CD4-positive, alpha-beta T cell treated with Interleukin-2 at 100 ng/mL for 4 hours (primary cell): ENCODE measurements at regions not wholly inside any gene's neighbourhood (a gene's known extent, or its start where the extent isn't known, plus 50 kb on each side); places are given as distances from the start of the nearest gene placed in this dataset.

Source experiments
- DNase-seq: peaks from one replicate; pipeline ENCODE4 v3.0.0-alpha.2; 2020; ENCODE audit warnings: low spot score

DNA sequence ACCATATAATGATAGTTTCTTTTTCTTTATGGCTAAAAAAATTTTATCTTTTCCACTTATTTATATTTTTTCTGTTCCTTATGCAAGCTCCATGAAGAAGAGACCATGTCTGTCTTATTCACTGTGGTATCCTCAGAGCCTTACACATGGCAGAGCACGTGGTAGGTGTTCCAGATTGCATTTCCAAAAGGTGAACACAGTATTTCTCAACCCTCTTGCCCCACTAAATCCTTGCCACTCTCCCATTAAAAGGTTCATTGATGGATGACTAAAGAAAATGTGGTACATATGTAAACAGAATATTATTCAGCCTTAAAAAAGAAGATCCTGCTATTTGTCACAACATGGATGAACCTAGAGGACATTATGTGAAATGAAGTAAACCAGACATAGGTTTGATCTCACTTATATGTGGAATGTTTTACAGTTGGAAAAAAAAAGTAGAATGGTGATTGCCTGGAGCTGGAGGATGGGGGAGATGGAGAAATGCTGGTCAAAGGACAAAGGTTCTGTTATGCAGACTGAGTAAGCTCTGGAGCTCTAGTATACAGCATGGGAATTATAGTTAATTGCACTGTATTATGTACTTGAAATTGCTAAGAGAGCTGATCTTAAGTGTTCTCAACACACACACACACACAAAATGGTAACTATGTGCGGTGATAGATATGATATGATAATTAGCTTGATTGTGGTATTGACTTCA is 266.7 kb downstream of the CNTN3 start:
- no peak for DNase-seq

DNA sequence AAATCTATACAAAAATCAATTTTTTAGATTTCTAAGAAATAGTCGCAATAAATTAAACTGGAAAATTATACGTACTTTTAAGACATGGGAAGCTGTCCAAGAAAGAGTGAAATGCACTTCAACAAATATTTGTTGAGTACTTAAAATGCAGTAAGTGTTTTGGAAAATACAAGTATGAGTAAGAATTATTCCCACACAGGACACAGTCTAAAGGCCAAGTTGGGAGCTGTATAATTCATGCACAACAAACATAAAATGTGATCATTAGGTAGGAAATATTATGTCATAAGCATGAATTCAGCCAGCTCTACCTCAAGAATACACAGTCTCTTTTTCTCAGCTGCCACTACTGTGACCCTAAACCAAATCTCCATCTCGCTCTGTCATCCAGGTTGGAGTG is 267.6 kb downstream of the CNTN3 start:
- no peak for DNase-seq

DNA sequence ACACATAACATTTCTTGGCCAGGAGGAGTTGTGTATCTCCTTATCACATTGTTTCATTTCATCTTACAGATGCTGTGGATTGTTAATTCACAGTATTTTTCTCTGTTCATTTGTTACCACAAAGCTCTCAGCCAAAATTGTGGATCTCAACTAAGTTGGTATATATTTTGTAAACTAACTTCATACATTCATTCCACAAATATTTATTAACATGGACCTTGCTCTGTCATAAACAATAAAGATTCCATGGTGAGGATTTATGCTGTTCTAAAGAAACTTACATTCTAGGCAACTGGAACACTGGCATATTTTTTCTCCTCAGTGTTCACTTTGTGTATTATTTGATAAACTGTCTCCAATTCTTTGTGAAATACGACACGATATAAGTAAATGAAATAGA is 268.8 kb downstream of the CNTN3 start:
- DNase-seq: no peak

DNA sequence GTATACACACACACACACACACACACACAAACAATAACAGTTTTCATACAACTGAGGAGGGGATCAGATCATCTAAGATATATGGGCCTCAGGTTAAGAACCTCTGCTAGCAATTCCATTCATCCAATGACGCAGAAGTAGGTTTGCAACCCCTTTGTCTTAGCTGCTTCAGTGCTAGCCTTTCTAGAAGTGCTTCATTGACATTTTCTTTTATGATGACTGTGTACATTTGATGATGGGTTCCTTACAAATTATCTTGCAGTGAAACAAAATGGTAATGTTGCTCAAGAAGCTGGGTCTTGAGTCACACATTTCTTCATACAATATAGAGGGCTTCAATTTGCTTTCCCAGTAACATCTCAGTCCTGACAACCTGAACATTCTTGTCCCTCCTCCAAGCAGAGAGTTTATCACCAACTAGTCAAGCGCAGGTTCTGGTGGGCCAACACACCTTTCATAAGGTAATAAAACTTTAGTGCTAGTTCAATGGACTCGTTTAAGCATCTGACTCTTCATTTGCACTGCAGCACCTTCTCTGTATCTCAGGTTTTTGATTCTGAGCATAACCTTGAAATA is 269.5 kb downstream of the CNTN3 start:
- DNase-seq: no peak

DNA sequence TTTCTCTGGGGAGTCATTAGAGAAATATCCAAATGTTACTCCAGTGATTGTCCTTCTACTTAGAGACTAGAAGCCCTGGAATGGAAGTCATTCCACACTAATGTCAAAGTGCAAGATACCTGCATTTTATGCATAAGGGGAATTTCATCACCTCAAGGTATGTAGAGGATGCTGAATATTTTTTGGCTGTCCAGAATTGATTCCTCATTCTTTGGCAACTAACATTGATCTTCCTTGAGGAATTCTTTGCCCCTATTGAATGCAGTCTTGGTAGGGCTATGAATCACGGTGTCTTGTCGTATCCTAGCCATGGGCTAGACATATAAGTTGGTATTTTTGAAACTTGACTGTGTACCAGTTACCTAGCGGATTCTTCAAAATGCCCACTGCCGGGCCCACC is 271.1 kb downstream of the CNTN3 start:
- DNase-seq: no peak

DNA sequence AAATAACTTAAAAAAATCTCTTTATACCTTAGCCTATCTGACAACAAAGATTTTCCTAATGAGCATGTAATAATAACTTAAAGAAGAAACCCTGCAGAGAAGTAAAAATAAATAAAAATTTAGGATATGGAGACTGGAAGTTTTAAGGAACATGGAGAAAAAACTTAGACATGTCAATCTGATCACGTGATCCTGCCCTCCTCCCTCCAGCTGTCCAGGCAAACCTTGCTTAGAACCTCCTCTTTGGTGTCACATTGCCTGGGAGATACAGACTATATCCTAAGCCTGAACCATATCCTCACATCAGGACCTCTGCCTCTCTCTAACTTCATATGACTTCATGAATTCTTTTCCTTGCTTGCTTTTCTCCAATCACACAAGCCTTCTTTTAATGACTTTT is 275.5 kb downstream of the CNTN3 start:
- DNase-seq: no peak

DNA sequence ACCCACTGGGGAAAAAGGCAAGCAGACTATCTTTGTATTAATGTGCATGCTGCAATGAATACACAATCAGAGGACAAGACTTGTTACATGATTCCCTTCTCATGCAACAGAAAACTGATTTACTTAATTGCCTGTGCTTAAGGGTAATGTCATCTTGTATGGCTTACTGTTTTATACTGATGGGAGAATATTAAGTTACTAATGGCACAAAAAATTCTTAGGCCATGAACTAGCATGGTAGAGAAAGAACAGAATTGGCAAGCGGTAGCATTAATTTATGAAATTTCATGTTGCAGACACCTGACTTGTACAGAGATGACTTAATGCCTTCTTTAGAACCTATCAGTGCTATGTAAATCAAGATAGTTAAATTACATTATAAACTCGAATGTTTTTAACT is 282.3 kb downstream of the CNTN3 start:
- no peak for DNase-seq

DNA sequence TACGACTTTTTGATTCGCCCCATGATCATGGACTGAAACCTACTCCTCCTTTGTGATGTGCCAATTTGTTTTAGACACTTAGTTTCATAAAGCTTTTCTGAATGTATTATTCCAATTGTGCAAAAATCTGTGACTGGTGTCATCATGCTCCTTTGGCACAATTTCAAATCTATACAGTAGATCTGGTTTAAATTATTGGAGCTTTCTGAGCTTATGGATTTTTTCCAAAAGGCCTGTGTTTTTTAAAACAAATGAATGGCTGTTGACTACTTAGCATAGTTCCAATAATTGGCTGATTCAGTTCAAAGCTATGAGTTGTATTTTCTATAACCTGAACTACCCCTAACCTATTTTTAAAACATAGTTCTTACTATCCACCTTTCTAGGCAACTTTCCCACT is 282.7 kb downstream of the CNTN3 start:
- DNase-seq: no peak

DNA sequence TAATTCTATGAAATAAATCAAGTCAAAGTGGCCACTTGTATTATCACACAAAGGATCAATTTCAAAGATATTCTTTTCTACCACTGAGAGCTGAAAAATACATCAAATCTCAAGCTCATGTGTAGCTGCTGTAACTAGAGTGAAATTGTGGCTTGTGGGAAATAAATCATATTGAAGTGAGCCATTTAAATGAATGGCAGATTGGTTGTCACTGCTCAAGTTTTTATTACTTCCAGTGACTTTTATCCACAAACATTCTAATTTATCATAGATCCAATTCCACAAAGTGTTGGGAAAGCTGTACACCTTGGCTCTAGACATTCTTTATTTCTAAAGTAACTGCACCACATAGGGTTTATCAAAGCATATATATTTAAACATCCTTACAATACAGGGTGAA is 285.4 kb downstream of the CNTN3 start:
- DNase-seq: no peak

DNA sequence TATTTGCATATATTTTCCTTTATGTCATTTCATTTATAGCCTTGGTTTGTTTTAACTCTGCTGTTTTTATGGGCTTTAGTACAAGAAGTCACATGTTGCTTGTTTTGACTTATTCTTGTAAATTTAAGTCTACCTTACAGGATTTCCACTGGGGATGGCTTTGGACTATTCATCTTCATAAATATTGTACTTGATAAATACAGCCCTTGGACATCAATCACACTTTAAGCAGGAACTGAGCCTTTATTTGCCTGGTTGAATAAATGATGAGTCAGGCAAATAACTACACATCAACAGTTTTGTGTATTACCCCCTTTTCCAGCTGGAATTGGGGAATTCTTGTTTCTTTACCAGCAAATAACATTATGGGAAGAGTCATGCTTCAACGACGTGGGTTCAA is 286.0 kb downstream of the CNTN3 start:
- DNase-seq: no peak

DNA sequence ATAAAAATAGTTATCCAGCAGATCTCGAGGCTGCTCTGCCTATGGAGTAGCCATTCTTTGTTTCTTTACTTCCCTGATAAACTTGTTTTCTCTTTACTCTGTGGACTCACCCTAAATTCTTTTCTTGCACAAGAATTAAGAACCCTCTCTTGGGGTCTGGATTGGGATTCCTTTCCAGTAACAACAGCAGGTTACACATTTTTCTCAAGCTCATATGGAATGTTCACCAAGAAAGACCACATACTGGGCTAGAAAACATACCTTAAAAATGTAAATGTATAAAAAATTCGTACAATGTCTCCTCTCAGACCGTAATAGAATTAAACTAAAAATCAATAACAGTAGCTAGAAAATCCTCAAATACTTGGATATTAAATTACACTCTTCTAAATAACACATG is 299.2 kb downstream of the CNTN3 start:
- no peak for DNase-seq

DNA sequence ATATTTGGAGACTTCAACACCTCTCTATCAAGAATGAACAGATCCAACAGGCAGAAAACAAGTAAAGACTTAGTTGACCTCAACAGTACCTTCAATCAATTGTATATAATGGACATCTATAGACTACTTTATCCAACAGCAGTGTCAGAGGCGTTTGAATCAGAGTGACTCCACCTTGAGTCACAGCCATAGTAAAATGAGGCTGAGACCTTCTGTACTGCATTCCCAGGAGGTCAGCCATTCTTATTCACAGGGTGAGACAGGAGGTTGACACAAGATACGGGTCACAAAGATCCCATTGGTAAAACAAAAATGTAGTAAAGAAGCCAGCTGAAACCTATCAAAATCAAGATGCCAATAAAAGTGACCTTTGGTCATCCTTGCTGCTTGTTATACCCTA is 299.8 kb downstream of the CNTN3 start:
- no peak for DNase-seq

DNA sequence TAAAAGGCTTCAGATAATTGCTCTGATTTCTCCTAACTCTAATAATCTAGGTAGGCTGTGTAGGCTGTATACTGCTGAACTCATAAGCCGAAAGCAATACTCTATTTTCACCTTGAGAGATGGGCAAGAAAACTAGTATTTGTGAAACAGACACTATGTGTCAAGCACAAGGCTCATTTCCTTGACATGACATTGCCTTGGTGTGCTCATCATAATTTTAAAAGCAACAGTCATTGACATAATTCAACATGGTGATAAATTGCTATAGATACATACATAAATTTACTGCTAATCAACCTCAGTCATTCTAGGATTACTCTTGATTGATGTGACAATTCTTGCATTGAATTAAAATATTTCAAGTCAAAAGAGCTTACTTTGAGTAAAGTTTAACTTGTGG is 304.7 kb downstream of the CNTN3 start:
- DNase-seq: no peak

DNA sequence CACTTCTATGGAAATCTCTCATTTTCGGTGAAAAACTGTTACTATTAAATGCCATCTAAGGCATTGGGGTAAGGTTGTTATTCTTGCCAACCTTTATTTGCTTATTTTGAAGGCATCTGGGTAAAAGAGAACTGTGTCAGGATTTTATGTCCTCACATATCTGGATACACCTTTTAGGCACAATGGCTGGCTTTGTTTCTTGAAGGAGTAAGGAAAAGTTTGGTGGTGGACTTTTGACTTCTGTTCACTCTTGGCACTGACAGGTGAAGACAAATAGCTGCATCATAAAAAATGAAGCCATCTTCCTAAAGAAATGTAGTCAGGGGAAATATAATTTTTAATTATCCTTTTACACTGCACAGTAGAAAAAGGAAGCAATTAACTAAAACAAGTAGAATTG is 310.0 kb downstream of the CNTN3 start:
- DNase-seq: no peak

DNA sequence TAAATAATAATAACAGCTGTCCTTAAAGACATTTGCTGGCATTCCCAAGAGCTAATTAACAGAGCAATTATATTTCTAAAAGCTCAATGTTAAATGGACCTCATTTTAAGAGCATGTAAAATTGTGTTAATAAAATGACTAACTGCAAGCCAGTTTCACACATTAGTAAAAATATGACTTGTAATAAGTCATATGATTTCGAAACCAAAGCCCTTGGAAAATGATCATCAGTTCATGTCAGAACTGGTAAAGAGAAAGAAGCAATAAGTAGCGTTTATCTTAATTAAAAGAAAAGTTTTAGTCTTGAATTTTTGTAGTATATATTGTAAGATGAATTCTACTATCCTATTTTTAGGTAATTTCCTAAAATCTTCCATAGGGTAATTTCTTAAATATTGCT is 310.7 kb downstream of the CNTN3 start:
- DNase-seq: no peak

DNA sequence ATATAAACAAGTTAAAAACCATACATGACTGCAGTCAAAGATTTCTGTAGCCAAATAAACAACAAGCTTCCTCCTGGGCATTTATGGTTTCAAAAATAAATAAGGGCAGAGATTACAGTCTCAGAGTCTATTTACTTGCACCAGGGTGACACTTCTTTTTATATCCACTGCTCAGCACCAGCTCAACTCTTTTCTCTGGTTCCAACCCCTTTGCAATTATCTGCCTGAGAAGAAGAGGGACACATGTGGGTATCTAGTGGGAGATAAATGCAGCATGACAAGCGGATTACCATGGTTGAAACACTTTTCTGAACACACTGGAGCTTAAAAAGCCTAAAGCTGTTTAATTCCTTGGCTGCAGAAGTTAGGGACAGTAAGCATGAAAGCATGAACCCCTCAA is 311.5 kb downstream of the CNTN3 start:
- no peak for DNase-seq

DNA sequence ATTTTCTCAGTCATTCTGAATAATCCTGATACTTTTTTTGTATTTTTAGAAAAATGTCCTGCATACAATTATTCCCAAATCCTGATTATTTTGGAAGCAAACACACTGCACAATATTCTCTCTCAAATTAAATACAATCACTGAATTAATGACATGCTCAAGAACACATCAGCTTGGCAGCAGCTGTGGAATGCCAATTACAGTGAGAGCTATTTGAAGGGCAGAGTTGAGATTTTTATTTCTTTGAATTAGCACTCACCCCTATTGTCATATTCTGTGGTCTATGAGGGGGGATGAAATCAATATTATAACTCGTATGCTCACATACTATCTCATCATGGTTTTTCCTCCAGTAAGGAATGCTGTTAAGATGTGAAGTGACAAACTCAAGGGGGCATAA is 312.2 kb downstream of the CNTN3 start:
- DNase-seq: no peak

DNA sequence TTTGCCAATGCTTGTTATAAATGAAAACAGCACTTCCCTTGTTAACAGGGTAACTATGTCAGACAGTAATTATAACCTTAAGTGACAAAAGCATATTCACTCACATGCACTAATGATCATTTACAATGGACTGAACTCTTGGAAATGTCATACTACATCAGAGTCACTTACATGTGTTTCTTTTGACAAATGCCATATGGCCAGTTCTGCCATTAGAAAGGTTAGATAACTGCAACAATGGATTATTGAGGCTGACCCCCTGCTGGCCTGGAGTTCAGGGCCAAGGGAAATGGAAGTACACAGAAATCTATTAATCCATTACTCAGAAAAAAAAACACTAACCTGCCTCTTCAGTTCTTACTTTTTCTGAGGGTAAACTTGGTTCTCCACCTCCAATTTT is 313.4 kb downstream of the CNTN3 start:
- no peak for DNase-seq

DNA sequence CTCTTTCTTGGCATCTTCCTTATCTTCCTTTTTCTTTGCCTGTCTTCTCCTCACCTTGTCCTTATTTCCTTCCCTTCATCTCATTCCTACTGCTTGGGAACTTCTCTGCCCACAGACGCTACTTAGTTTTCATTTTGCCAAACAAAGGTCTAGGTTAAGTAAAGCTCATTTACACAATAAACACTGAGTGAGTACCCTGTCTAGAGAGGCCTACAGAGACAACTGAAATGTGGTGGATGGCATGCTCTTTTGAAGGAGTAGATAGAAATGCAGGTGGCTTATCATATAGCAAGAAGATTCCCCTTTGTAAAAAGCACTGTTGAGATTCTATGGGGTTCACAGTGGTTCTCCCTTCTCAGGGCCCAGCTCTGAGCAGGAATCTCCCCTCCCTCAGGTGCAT is 319.0 kb downstream of the CNTN3 start:
- no peak for DNase-seq

DNA sequence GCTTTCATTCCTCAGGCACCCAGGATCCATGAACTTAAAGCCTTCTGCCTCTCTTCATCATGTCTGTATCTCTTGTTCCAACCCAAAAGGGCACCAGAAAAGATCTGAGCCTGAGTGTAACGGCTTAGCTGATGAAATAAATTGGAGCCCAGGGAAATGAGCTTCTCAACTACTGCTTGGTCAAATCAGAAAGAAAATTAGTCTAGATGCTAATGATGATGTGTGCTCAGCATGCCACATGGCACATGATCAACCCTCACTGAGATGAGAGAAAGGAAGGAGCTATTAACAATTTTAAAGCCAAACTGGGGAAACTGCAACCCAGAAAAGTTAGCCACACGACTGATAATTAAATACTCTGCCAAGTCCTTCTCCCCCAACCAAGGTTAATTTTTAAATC is 325.7 kb downstream of the CNTN3 start:
- DNase-seq: no peak

DNA sequence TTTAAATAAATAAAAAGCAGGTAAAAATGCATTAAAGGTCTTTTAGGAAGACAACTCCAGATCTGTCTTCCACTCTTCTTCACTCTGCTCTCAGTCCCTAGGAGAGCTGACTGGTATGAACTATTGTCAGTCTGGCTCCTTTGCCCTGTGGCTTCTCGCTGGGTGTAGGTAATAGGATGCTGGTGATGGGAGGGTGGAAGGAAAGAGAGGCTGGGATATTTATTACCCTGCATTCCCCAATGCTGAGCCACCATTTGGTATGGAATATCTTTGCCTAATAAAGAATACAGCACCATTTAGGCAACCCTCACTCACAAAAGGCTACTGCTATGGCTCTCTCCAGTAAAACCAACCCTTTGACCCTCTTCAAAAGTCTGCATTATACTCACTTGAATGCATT is 326.9 kb downstream of the CNTN3 start:
- no peak for DNase-seq

DNA sequence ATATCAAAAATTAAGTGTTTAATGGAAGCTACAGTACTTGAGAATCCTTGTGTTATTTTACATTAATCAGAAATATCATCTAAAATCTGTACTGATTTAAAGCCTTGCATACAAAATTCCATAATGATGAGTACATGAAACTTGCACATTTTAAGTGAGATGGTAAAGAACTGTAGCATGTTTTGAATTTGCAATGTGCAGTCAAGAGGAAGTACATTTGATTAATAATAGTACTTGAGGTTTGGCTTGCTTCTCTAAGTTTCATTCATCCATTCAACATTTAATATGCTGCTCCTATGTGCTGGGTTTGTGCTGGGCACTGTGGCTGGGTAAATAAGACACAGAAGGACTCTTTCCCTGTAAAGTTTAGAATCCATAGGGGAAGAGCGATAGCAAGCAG is 332.3 kb downstream of the CNTN3 start:
- DNase-seq: no peak

DNA sequence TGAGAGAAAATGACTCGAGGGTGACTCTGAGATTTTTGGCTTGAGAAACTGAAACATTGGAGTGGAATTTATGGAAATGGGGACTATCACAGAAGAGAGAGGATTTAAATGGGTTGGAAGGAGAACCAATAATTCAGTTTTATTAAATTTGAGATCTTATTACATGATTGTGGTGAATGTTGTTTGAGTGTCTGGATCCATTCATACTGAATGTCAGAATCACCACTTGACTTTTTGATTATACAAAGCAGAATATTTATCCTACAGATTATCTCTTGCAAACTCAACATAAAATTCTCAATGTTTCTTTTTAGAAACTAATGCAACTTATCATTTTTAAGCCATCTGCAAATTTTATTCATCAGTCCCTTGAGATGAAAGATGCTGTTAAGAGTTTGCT is 332.8 kb downstream of the CNTN3 start:
- DNase-seq: no peak
